ENCODE measurements at regions not wholly inside any gene's neighbourhood (a gene's known extent, or its start where the extent isn't known, plus 50 kb on each side); places are given as distances from the start of the nearest gene placed in this dataset.

GRCh38 chr4:176981074-176981473, 188.4 kb upstream of the VEGFC start:
- no peak overlapping the region for H3K4me3 ChIP-seq (ENCODE audit: low read depth, low read length)
- DNase-seq (ENCODE audit: low read depth) = no peak
- no peak for TF ChIP-seq CTCF (IDR thresholded peaks at IDR 0.05; ENCODE audit: insufficient read depth, low read depth, low read length)

GRCh38 chr4:176981551-176981950, 188.8 kb upstream of the VEGFC start:
- H3K4me3 ChIP-seq (ENCODE audit: low read depth, low read length) = no peak overlapping the region
- no peak for TF ChIP-seq CTCF (IDR thresholded peaks at IDR 0.05; ENCODE audit: insufficient read depth, low read depth, low read length)
- DNase-seq (ENCODE audit: low read depth) = peak; percentile 84

- DNase-seq (ENCODE audit: low read depth) = peak; percentile 87
- H3K4me3 ChIP-seq (ENCODE audit: low read depth, low read length) = no peak overlapping the region
- TF ChIP-seq CTCF (IDR thresholded peaks at IDR 0.05; ENCODE audit: insufficient read depth, low read depth, low read length) = no peak
These were observed 195.5 kb upstream of the VEGFC start for GRCh38 chr4:176988226-176988625.

- no peak for DNase-seq (ENCODE audit: low read depth)
- no peak overlapping the region for H3K4me3 ChIP-seq (ENCODE audit: low read depth, low read length)
- TF ChIP-seq CTCF (IDR thresholded peaks at IDR 0.05; ENCODE audit: insufficient read depth, low read depth, low read length) = no peak
These were observed 196.5 kb upstream of the VEGFC start for GRCh38 chr4:176989186-176989585.

GRCh38 chr4:176999935-177000543, 207.3 kb upstream of the VEGFC start:
- no peak for DNase-seq (ENCODE audit: low read depth)
- no peak for TF ChIP-seq CTCF (IDR thresholded peaks at IDR 0.05; ENCODE audit: insufficient read depth, low read depth, low read length)
- no peak overlapping the region for H3K4me3 ChIP-seq (ENCODE audit: low read depth, low read length)

- TF ChIP-seq CTCF (IDR thresholded peaks at IDR 0.05; ENCODE audit: insufficient read depth, low read depth, low read length) = no peak
- DNase-seq (ENCODE audit: low read depth) = peak; percentile 55
- H3K4me3 ChIP-seq (ENCODE audit: low read depth, low read length) = no peak overlapping the region
These were observed 208.8 kb upstream of the VEGFC start for GRCh38 chr4:177001271-177002175.

Measured in fibroblast of villous mesenchyme (primary cell).